IPS DF 4.7 (cell line): ENCODE measurements at regions not wholly inside any gene's neighbourhood (a gene's known extent, or its start where the extent isn't known, plus 50 kb on each side); places are given as distances from the start of the nearest gene placed in this dataset.
"Not testable (repeated sequence)": the region's sequence is repeated elsewhere in the genome, so short reads cannot be mapped to it uniquely, and the experiment has no call there.

Source experiments
- DNase-seq: peaks from one replicate; pipeline ENCODE4 v3.0.0-alpha.2; 2013; ENCODE audit warnings: low spot score; ENCODE audit errors: extremely low read depth

DNA sequence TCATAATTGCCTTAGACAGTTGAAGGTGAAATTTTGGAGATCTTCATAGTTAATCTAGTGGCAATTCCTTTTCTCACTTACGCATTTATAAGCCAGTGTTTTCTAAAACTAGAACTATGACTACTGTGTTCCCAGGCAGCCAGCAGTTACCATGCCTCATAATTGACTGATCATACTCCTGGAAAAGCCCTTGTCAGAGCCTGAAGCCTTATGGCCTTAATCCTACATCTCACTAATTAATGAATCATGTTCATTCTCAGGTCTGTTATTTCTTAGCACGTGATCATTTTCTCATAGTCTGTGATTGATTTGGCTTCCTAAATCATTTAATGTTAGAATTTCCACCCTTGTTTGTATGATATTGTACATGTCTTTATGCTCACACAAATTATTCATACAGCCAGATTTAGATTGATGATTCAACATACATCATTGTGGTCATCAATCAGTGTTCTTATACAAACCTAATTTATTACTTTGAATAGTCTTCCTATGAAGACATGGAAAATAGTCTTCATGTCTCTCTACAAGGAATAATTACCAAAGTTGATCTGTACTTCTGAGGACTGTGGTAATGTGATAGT, 132.6 kb upstream of the ASCC3 start:
- DNase-seq: no peak

DNA sequence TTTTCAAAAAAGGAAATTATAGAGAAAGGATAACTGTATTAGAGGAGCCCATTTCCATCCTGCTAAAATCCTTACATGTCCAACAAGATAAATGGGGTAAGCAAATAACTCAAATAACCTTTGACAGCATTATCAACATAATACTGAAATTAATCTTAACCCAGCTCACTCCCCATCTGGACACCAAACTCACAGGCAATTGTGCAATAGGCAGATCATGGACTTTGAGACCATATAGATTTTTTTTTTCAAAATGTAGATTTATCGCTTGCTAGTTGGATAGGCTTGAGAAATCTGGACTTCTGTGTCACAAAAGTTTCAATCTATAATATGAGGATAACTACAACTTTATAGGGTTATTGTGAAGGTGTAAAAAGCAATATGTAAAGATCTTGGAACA, 134.4 kb upstream of the ASCC3 start:
- no peak for DNase-seq

- no peak for DNase-seq
Measured at GRCh38 chr6:101016163-101016562, 135.0 kb upstream of the ASCC3 start.

DNA sequence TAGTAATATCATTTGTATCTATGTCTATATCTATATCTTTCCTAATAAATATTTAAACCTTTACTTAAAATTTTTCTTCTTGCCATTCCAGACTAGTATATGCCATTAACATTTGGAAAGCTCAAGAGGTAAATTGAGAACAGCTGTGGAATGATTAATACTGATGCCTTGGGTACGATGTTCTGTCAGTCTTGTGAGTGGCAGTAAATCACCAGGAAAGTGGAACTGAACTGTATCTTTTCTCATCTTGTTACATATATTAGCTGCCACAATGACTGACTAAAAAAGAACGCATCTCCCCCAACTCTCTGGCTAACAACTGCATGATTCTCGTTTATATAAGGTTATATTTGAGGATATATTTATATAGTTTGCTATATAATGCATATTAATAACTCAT, 137.0 kb upstream of the ASCC3 start:
- no peak for DNase-seq

GRCh38 chr6:101021504-101021903, 140.4 kb upstream of the ASCC3 start:
- no peak for DNase-seq

- no peak for DNase-seq
Measured at GRCh38 chr6:101042966-101043365, 161.8 kb upstream of the ASCC3 start.

- DNase-seq: no peak
Measured at GRCh38 chr6:101058296-101058695, 177.2 kb upstream of the ASCC3 start.

DNA sequence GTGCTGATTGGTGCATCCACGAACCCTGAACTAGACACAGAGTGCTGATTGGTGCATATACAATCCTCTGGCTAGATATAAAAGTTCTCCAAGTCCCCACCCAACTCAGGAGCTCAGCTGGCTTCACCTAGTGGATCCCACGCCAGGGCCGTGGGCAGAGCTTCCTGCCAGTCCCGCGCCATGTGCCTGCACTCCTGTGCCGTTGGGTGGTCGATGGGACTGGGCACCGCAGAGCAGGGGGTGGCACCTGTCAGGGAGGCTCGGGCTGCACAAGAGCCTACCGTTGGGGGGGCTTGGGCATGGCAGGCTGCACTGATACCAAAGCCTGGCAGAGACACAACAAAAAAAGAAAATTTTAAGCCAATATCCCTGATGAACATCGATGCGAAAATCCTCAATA, 185.4 kb upstream of the ASCC3 start:
- DNase-seq: no peak

DNA sequence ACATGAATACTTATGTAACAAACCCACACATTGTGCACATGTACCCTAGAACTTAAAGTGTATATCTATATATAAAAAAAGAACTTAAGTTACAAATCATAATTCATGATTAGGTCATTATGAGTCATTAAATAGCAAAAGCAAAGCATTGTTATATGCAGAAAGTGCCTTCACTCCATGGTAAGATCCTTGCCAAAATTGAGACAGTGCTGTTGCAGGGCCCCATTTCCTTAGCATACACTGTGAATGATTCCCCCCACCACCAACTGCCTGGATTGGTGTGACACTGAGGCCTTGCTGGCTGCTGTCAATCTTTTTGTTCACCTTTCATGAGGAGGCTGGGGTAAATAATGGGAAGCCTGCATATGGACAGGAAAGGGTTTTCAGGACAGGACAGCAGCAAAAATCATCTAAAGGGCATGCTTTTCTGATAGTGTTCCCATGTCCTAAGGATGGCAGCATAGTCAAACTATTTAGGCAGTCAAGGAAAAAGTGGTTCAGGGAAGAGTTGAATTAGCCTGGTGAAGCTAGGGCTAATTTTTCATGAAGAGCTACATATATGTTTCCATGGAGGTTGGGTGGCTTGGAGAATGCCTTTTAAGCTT, 188.2 kb upstream of the ASCC3 start:
- no peak for DNase-seq

DNA sequence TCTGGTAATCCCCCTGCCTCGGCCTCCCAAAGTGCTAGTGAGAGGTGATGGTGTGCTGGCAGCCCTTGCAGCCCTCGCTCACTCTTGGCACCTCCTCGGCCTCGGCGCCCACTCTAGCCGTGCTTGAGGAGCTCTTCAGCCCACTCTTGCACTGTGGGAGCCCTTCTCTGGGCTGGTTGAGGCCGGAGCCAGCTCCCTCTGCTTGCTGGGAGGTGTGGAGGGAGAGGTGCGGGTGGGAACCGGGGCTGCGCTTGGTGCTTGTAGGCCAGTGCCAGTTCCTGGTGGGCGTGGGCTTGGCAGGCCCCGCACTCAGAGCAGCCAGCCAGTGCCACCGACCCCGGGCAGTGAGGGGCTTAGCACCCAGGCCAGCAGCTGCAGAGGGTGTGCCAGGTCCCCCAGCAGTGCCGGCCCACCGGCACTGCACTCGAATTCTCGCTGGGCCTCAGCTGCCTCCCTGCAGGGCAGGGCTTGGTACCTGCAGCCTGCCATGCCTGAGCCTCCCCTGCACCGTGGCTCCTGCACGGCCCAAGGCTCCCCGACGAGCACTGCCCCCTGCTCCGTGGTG, 189.0 kb upstream of the ASCC3 start:
- DNase-seq: no peak

DNA sequence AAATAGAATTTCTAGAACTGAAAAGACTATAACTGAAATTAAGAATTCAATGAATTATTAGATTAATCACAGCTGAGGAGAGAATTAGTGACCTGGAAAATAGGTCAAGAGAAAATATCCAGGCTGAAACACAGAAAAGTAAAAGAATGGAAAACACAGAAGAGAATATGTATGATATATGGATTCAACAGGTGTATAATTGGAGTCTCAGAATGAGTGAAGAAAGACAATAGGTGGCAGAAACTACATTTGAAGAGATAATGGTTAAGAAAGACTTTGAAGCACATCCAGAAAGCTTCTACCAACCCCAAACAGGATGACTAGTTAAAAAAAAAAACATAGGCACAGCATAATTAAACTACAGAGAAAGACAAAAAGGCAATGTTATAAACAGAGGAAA, 196.2 kb upstream of the ASCC3 start:
- no peak for DNase-seq

DNA sequence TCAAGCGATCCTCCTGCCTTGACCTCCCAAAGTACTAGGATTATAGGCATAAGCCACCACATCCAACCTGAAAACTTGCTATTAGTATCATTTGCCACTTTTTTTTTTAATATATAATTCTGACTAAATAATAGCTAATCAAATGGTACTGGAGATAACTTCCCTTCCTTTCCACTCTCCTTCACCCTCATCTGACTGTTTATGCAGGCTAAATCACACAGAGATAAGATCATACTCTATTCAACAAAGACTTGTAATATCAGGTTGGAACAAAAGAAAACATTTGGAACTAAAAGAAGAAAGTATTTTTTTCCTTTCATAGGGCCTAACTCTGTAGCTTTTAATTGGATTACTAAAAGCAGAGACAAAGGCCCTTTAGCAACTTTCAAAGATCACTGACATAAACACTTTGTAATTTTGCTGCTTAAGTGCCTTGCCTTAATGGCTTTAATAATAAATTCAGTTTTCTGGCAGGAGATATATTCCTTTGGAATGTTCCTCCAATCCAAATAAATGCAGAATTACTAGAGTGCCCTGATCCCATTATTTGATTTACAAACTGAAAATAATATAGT, 198.7 kb upstream of the ASCC3 start:
- DNase-seq: no peak

- DNase-seq: no peak
Measured at GRCh38 chr6:101080597-101080996, 199.5 kb upstream of the ASCC3 start.

GRCh38 chr6:101083533-101084175, 202.5 kb upstream of the ASCC3 start:
- DNase-seq: no peak

- DNase-seq: no peak
Measured at GRCh38 chr6:101085327-101085726, 204.2 kb upstream of the ASCC3 start.

DNA sequence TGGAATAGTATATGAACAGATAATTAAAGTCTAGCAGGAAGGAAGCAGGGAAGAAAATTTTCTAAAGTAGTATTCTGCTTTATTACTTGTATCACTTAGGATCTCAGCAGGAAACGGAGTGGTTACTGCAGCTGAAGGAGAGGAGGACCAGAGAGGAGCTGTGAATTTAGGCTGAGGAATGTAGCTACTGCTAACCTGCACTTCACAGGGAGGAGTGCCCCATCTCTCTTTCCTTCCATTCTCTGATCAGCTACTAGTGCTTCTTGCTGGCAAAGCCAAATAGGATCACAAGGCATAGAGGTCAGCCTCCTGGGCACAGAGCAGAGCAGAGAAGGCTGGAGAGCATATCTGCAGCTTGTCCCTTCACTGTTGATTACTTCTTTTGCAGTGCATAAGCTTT, 205.3 kb upstream of the ASCC3 start:
- DNase-seq: peak; percentile 46

- no peak for DNase-seq
Measured at GRCh38 chr6:101088594-101088993, 207.5 kb upstream of the ASCC3 start.

DNA sequence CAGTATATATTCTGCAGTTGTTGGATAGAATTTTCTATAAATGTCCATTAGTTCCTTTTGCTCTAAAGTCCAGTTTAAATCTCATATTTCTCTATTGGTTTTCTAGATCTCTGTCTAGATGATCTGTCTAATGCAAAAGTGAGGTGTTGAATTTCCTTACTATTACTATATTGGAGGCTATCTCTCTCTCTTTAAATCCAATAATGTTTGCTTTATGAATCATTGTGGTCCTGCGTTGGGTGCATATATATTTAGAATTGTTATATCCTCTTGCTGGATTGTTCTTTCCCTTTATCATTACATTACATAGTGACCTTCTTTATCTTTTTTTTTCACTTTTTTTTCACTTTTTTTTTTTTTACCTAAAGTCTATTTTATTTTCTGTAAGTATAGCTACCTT, 208.5 kb upstream of the ASCC3 start:
- DNase-seq: no peak

GRCh38 chr6:101090281-101090680, 209.2 kb upstream of the ASCC3 start:
- DNase-seq: no peak

GRCh38 chr6:101098605-101099004, 217.5 kb upstream of the ASCC3 start:
- DNase-seq: not testable (repeated sequence)

- DNase-seq: no peak
Measured at GRCh38 chr6:101102702-101103101, 221.6 kb upstream of the ASCC3 start.

DNA sequence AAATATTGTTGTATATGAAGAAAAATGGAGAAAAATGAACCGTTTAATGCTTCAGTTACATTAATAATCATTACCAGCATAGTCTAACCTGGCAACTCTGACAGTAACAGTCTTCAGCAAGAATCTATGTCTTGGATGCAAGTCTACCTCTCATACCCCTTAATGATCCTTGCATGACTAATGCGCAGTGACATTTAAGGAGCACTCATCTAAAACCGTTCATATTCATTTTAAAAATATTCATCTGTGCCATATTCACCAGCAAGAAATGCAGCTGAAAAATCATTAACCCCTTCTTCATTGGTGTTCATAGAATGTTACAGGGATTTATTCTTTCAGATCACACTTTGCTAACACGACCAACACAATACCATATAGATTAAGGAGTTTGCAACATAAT, 227.2 kb upstream of the ASCC3 start:
- no peak for DNase-seq

GRCh38 chr6:101110814-101111213, 229.7 kb upstream of the ASCC3 start:
- no peak for DNase-seq
